GM15510 (cell line): ENCODE measurements at regions not wholly inside any gene's neighbourhood (a gene's known extent, or its start where the extent isn't known, plus 50 kb on each side); places are given as distances from the start of the nearest gene placed in this dataset.

Experiments
- POLR2A ChIP-seq: IDR thresholded peaks from 3 replicates; pipeline ENCODE4 v1.6.1; 2011; ENCODE audit warnings: borderline replicate concordance; ENCODE audit not compliant: insufficient read length; ENCODE audit errors: extremely low read depth

DNA sequence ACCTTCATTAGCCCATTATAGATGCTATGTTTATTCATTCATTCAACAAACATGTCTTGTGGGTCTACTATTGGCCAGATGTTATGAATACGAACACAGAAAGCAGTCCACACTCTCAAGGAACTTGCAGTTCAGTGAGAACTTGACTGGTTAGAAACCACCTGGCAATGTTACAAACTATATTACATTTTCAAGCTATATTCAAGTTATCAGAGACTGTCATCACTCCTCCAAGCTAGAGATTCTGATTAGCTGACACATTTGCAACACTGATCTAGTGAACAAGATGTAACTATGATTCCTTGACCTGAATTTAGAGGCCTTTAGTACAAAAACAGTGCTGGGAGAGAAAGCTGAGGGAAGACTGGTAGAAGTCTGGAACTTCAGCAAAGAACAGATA lies 170.7 kb upstream of the EEA1 start:
- TF ChIP-seq POLR2A = no peak

DNA sequence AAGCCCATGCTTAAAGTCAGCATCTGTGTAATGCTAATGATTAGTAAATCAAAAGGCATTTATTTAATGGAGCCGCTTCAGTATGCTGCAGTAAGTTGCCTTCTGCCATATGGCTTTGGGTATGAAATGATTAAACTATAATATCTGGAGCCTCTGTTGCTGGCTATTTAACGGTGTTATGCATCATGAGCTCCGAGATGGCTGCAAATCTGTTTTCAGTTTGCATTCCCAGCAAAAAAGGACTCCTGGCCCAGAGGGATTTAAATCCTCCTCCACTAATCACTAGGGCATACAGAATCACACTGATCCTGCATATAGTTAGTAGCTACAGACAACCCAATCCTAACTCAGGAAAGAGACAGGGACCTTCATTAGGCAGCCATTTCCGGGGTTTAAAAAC lies 171.5 kb upstream of the EEA1 start:
- TF ChIP-seq POLR2A = no peak

DNA sequence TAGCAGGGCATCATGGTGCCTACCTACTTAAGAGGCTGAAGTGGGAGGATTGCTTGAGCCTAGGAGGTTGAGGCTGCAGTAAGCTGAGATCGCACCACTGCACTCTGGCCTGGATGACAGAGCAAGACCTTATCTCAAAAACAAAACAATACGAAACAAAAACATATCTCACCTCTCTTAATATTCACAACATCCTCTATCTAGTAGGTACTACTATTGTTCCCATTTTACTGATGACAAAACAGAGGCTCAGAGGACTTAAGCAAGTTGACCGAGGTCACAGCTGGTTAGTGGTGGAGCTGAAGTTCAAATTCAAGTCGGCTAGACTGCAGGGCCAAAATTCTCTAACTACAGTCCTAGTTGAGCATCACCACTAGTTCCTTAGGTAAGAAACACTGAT lies 172.3 kb upstream of the EEA1 start:
- TF ChIP-seq POLR2A = no peak

GRCh38 chr12:93102312-93102711 lies 173.2 kb upstream of the EEA1 start:
- no peak for TF ChIP-seq POLR2A

GRCh38 chr12:93102744-93103143 lies 173.6 kb upstream of the EEA1 start:
- TF ChIP-seq POLR2A = no peak

DNA sequence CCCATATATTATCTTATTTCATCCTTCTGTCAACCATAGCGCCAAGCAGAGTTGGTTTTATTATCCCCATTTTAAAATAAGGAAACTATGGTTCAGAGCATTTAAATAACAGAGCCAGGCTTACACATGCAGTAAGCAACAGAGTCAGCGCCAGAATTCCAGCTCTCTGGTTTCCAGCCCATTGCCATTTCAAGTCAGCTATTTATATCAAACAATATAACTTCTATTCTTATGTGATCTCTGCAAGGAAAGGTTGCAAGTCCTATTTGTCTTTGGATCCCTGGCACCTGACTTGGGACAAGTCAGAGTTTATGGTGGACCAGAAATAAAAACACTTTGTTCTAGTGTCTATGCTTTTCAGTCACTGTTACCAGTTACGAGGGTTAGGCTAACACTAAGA lies 174.1 kb upstream of the EEA1 start:
- no peak for TF ChIP-seq POLR2A

GRCh38 chr12:93104535-93104934 lies 175.4 kb upstream of the EEA1 start:
- no peak for TF ChIP-seq POLR2A

DNA sequence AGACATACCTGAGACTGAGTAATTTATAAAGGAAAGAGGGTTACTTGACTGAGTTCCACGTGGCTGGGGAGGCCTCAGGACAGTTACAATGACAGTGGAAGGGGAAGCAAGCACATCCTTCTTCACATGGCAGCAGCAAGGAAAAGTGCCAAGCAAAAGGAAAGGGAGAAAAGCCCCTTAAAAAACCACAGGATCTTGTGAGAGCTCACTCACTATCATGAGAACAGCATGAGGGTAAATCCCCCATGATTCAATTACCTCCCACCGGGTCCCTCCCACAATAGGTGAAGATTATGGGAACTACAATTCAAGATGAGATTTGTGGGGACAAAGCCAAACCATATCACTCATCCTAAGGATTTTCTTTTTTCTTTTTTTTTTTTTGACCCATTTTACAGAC lies 177.8 kb upstream of the EEA1 start:
- TF ChIP-seq POLR2A = no peak

DNA sequence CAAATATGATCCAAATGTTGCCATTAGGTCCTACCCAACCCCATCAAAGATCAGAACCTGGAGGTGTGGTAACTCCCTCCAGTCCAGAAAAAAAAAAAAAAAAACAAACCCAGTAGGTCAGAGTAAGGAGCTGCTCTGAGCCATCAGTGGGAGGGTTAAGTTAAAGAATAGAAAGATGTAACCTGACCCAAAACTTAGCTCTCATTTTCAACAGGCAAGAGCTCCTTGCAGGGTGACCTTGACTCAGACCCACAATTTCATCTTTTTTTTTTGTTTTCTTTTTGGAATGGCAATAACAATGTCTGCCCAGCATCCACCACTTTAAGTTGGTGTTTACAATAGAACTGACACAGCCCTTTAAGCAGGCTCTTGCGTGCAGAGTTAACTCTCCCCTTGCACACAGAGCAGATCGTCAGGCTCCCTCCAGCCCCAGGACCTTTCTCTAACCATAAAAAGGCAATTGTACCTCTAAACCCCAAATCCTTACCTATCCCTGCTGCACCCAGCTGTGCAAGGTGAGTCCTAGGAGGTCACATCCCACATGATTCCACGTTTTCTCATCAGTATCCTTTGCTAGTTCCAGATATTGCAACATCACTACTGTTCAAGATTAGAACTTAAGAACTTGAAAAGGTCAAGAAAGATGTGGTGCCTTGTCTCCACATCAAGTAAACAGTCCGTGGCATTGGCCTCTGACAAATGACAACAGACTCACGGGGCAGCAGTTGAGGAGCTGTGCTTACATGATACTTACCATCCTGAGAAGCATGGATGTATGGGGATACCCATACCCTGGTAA lies 178.6 kb upstream of the EEA1 start:
- TF ChIP-seq POLR2A = no peak

- TF ChIP-seq POLR2A = no peak
Observed at GRCh38 chr12:93108985-93109384, 179.9 kb upstream of the EEA1 start.

DNA sequence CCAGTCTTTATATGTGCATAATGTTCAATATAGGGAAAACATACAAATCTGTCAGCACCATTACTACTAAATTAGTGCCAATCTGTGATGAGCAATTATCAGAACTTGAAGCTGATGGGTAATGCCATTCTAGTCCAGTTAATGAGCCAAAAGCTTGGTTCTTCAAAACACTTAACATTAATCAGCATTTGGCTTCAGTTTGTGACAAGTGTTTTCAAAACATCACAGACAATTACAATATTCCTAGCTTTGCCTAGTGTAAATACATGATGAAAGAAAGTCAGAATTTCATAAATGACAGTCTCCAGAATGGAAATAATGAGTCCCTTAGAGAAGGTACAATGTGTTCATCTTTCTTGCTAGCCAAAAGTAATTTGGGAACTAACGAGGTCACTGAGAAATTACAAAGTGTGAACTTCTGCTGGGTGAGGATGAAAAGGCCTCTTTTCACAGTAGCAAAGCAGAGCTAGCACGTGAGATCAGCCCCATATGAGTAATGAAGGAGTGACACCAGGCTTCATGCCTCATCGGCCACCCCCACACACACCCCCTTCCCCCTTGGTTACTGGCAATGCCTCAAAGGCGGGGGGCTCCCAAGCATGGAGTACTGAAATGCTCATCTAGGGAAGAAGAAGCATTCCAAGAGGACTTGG lies 180.6 kb upstream of the EEA1 start:
- TF ChIP-seq POLR2A = no peak

DNA sequence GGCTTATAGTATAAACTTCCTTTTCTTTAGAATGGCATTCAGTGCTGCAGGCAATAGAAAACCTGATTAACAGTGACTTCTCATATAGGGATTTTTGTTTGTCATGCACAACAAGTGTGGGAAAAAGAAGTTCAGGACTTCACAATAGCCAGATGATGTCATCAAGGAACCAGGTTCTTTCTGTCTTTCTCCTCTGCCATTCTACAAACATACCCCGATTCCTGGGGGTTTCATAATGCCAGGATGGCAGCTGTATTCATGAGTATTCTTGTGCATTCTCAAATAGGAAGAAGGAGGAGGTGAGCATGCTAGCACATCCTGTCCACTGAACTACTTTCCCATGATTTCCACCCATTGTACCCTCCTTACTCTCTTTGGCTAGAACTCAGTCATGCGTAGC lies 182.7 kb upstream of the EEA1 start:
- TF ChIP-seq POLR2A = no peak

- TF ChIP-seq POLR2A = no peak
Observed at GRCh38 chr12:93113317-93114006, 184.4 kb upstream of the EEA1 start.

- TF ChIP-seq POLR2A = no peak
Observed at GRCh38 chr12:93115198-93115601, 186.1 kb upstream of the EEA1 start.

DNA sequence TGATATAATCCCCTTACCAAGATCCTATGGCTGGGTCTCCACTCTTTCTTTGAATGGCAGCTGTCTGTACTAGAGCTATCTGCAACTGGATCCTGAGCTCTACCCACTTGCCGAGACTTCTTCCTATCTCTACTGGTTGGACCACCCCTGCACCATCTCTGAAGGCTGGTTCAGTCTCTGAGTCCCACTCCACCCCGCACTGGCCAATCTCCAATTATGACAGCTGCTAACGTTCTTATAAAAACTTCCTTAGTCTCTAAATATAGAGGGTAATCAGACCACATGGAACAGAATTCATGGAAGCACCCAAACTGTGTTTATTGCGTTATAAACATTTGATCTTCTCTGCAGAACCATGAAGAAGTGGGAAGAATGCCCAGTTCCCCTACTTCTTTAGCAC lies 186.6 kb upstream of the EEA1 start:
- no peak for TF ChIP-seq POLR2A

- TF ChIP-seq POLR2A = no peak
Observed at GRCh38 chr12:93116632-93117031, 187.5 kb upstream of the EEA1 start.
